H9 (cell line): ENCODE measurements at regions not wholly inside any gene's neighbourhood (a gene's known extent, or its start where the extent isn't known, plus 50 kb on each side); places are given as distances from the start of the nearest gene placed in this dataset.

ENCODE experiments used
- DNase-seq: peaks from one replicate; pipeline ENCODE4 v3.0.0-alpha.2; 2017
- H2AFZ ChIP-seq: one replicate; pipeline ENCODE4 v1.6.1; 2013; ENCODE audit warnings: mild to moderate bottlenecking, low read length, control low read depth, moderate library complexity
- H2AK5ac ChIP-seq: 2 replicates; pipeline ENCODE4 v1.6.1; 2013; ENCODE audit warnings: low read length, control low read depth, mixed read lengths; ENCODE audit not compliant: insufficient read length
- H2BK120ac ChIP-seq: one replicate; pipeline ENCODE4 v1.6.1; 2013; ENCODE audit warnings: low read depth, mild to moderate bottlenecking, low read length, control low read depth, inconsistent platforms; ENCODE audit not compliant: poor library complexity, severe bottlenecking
- H2BK12ac ChIP-seq: 2 replicates; pipeline ENCODE4 v1.6.1; 2013; ENCODE audit warnings: low read length, control low read depth, mixed read lengths, low read depth; ENCODE audit not compliant: insufficient read length
- H2BK15ac ChIP-seq: 2 replicates; pipeline ENCODE4 v1.6.1; 2013; ENCODE audit warnings: low read depth, low read length, control low read depth
- H2BK20ac ChIP-seq: one replicate; pipeline ENCODE4 v1.6.1; 2013; ENCODE audit warnings: low read depth, mild to moderate bottlenecking, low read length, control low read depth, inconsistent platforms; ENCODE audit not compliant: poor library complexity, severe bottlenecking
- H2BK5ac ChIP-seq: 2 replicates; pipeline ENCODE4 v1.6.1; 2013; ENCODE audit warnings: low read length, control low read depth, mixed read lengths; ENCODE audit not compliant: insufficient read length
- H3K14ac ChIP-seq: 2 replicates; pipeline ENCODE4 v1.6.1; 2013; ENCODE audit warnings: low read length, control low read depth; ENCODE audit not compliant: insufficient read depth
- H3K18ac ChIP-seq: 2 replicates; pipeline ENCODE4 v1.6.1; 2013; ENCODE audit warnings: low read depth, mild to moderate bottlenecking, mixed read lengths, low read length, control low read depth; ENCODE audit not compliant: insufficient read length
- H3K23ac ChIP-seq: 2 replicates; pipeline ENCODE4 v1.6.1; 2013; ENCODE audit warnings: low read length, control low read depth, mixed read lengths, low read depth; ENCODE audit not compliant: insufficient read length
- H3K23me2 ChIP-seq: 2 replicates; pipeline ENCODE4 v1.6.1; 2013; ENCODE audit warnings: low read depth, mild to moderate bottlenecking, mixed read lengths, low read length, control low read depth; ENCODE audit not compliant: insufficient read length, poor library complexity, severe bottlenecking
- H3K27ac ChIP-seq: 2 replicates; pipeline ENCODE4 v1.5.1; 2013; ENCODE audit warnings: low read length, control low read depth, mixed read lengths, low read depth; ENCODE audit not compliant: insufficient read length
- H3K27me3 ChIP-seq: 2 replicates; pipeline ENCODE4 v1.6.1; 2013; ENCODE audit warnings: low read length, control low read depth, inconsistent platforms; ENCODE audit not compliant: insufficient read depth
- H3K4ac ChIP-seq: 2 replicates; pipeline ENCODE4 v1.6.1; 2013; ENCODE audit warnings: low read depth, mild to moderate bottlenecking, control low read depth, inconsistent platforms, low read length, moderate library complexity
- H3K4me1 ChIP-seq: 2 replicates; pipeline ENCODE4 v1.6.1; 2013; ENCODE audit warnings: low read length, control low read depth, inconsistent platforms; ENCODE audit not compliant: insufficient read depth
- H3K4me2 ChIP-seq: 2 replicates; pipeline ENCODE4 v1.6.1; 2013; ENCODE audit warnings: low read length, control low read depth, mixed read lengths; ENCODE audit not compliant: insufficient read length, insufficient read depth
- H3K56ac ChIP-seq: 2 replicates; pipeline ENCODE4 v1.6.1; 2013; ENCODE audit warnings: low read depth, mild to moderate bottlenecking, mixed read lengths, low read length, control low read depth; ENCODE audit not compliant: insufficient read length
- H3K79me1 ChIP-seq: 2 replicates; pipeline ENCODE4 v1.6.1; 2013; ENCODE audit warnings: low read depth, mild to moderate bottlenecking, moderate library complexity, low read length, control low read depth, inconsistent platforms; ENCODE audit not compliant: insufficient read depth, poor library complexity, severe bottlenecking
- H3K79me2 ChIP-seq: 2 replicates; pipeline ENCODE4 v1.6.1; 2013; ENCODE audit warnings: low read length, control low read depth, inconsistent platforms; ENCODE audit not compliant: insufficient read depth
- H3K9ac ChIP-seq: 2 replicates; pipeline ENCODE4 v1.6.1; 2013; ENCODE audit warnings: low read length, control low read depth, mixed read lengths; ENCODE audit not compliant: insufficient read length; ENCODE audit errors: extremely low read depth
- H3K9me3 ChIP-seq: one replicate; pipeline ENCODE4 v1.6.1; 2013; ENCODE audit warnings: low read depth, low read length, inconsistent platforms; ENCODE audit not compliant: control insufficient read depth
- H3T11ph ChIP-seq: one replicate; pipeline ENCODE4 v1.6.1; 2013; ENCODE audit warnings: mild to moderate bottlenecking, low read length, control low read depth, inconsistent platforms
- H4K20me1 ChIP-seq: one replicate; pipeline ENCODE4 v1.6.1; 2013; ENCODE audit not compliant: control insufficient read depth, insufficient read length, insufficient read depth
- H4K5ac ChIP-seq: 2 replicates; pipeline ENCODE4 v1.6.1; 2013; ENCODE audit warnings: low read depth, mild to moderate bottlenecking, mixed read lengths, low read length, control low read depth; ENCODE audit not compliant: insufficient read length
- H4K8ac ChIP-seq: replicated peaks from 2 replicates; pipeline ENCODE4 v1.6.1; 2013; ENCODE audit warnings: low read length, control low read depth, mixed read lengths, low read depth; ENCODE audit not compliant: insufficient read length
- H4K91ac ChIP-seq: 2 replicates; pipeline ENCODE4 v1.6.1; 2013; ENCODE audit warnings: low read depth, mild to moderate bottlenecking, moderate library complexity, mixed read lengths, low read length, control low read depth; ENCODE audit not compliant: insufficient read length
- H3K27ac Mint-ChIP-seq, 3 experiments: 2 replicates in 2 of 3; 3 replicates in 1 of 3; pipeline ENCODE4 v1.8.0; 2020 to 2021; ENCODE audit warnings: mixed read lengths in 3 of 3, mild to moderate bottlenecking in 1 of 3, moderate library complexity in 1 of 3
- H3K27me3 Mint-ChIP-seq: 2 replicates; pipeline ENCODE4 v1.8.0; 2021; ENCODE audit warnings: low read depth, mild to moderate bottlenecking, moderate library complexity, mixed read lengths
- H3K36me3 Mint-ChIP-seq, 3 experiments: 2 replicates in 2 of 3; 3 replicates in 1 of 3; pipeline ENCODE4 v1.8.0; 2020 to 2021; ENCODE audit warnings: low read depth in 3 of 3, mixed read lengths in 3 of 3; ENCODE audit not compliant: insufficient read depth in 1 of 3
- H3K4me1 Mint-ChIP-seq, 2 experiments: 2 replicates each; pipeline ENCODE4 v1.8.0; 2020; ENCODE audit warnings: mixed read lengths in 2 of 2
- H3K4me3 Mint-ChIP-seq, 2 experiments: 2 replicates in 1 of 2; 3 replicates in 1 of 2; pipeline ENCODE4 v1.8.0; 2020 to 2021; ENCODE audit warnings: mild to moderate bottlenecking in 2 of 2, mixed read lengths in 2 of 2, moderate library complexity in 1 of 2
- H3K9me3 Mint-ChIP-seq, 2 experiments: 2 replicates in 1 of 2; 3 replicates in 1 of 2; pipeline ENCODE4 v1.8.0; 2020; ENCODE audit warnings: mild to moderate bottlenecking in 2 of 2, mixed read lengths in 2 of 2, moderate library complexity in 1 of 2
- CTCF ChIP-seq: fragments of 200-600 bp; sonication (generic); conservative IDR thresholded peaks from 3 replicates; pipeline ENCODE4 v1.8.0; 2021; ENCODE audit warnings: antibody characterized with exemption, mild to moderate bottlenecking
- WGBS: extraction: QIAGEN DNeasy Blood & Tissue Kit; methylation state at CpG from one replicate; pipeline ENCODE4 v1.1.7; 2013; ENCODE audit warnings: missing lambda C conversion rate, low lambda C conversion rate, mixed read lengths; ENCODE audit not compliant: insufficient read length; ENCODE audit errors: extremely low coverage; 5-methylcytosine and 5-hydroxymethylcytosine counted together

- WGBS: no CpG with 5 or more reads among the region's 7 CpGs
- Histone ChIP-seq H2BK120ac (no peak overlapping the region), H3K18ac (no peak overlapping the region), H3K79me1 (no peaks in the 10 kb centered on the region), H3K27me3 (no peaks in the 10 kb centered on the region), H3K4me2 (no peak overlapping the region), H3K9ac (no peak overlapping the region), H4K20me1 (no peaks in the 10 kb centered on the region), H3K9me3 (no peaks in the 10 kb centered on the region), H4K5ac (no peak overlapping the region), H2AK5ac (no peak overlapping the region), H2BK20ac (no peak overlapping the region), H3K27ac (no peak overlapping the region), H2BK12ac (no peak overlapping the region), H3K23ac (no peak overlapping the region), H3K4me1 (no peaks in the 10 kb centered on the region; the same call in 1 of the 2 replicates), H3K56ac (no peak overlapping the region), H3K4ac (no peak overlapping the region), H2AFZ (no peak overlapping the region), H3K79me2 (no peaks in the 10 kb centered on the region), H2BK5ac (no peak overlapping the region), H3K14ac (no peak overlapping the region; the same call in 1 of the 2 replicates), H4K91ac (no peak overlapping the region), H4K8ac (no peak overlapping the region), H2BK15ac (no peak overlapping the region), H3T11ph (no peak overlapping the region), H3K23me2 (no peaks in the 10 kb centered on the region)
- no peak for TF ChIP-seq CTCF
- Mint-ChIP-seq H3K4me1 (peaks cover 15 to 16% of the 10 kb centered on the region in 2 experiments), H3K27me3 (no peaks in the 10 kb centered on the region; the same call in 1 of the 2 replicates), H3K36me3 (no peaks in the 10 kb centered on the region), H3K9me3 (no peaks in the 10 kb centered on the region; a peak in 2 of 5 replicates), H3K4me3 (no peak overlapping the region), H3K27ac (no peak overlapping the region)
- DNase-seq: no peak
Measured at GRCh38 chr2:15829091-15829801, 111.1 kb upstream of the MYCN start.
